Cardiac fibroblast (primary cell): ENCODE measurements at regions not wholly inside any gene's neighbourhood (a gene's known extent, or its start where the extent isn't known, plus 50 kb on each side); places are given as distances from the start of the nearest gene placed in this dataset.

Experiments
- DNase-seq, 2 donors: peaks; one replicate each; pipeline versions ENCODE4 v3.0.0 to v3.0.0-alpha.2; 2010; ENCODE audit warnings: low read depth in 2 of 2
- H3K4me3 ChIP-seq, 2 donors: replicated peaks in 1 of 2; 1 replicate in 1 of 2; 2 replicates in 1 of 2; pipeline ENCODE4 v1.5.1; 2011; ENCODE audit warnings: low read depth in 2 of 2, low read length in 2 of 2, mild to moderate bottlenecking in 2 of 2, moderate library complexity in 1 of 2
- CTCF ChIP-seq: IDR thresholded peaks from one replicate; pipeline ENCODE4 v1.5.1; 2011; ENCODE audit warnings: low read depth, mild to moderate bottlenecking, low read length, inconsistent platforms

GRCh38 chr3:84128024-84128423, 830.8 kb upstream of the CADM2 start:
- H3K4me3 ChIP-seq: no peak overlapping the region
- TF ChIP-seq CTCF: no peak
- no peak for DNase-seq

GRCh38 chr3:84136425-84136824, 822.4 kb upstream of the CADM2 start:
- no peak overlapping the region for H3K4me3 ChIP-seq
- TF ChIP-seq CTCF: no peak

GRCh38 chr3:84140631-84141030, 818.2 kb upstream of the CADM2 start:
- no peak overlapping the region for H3K4me3 ChIP-seq
- TF ChIP-seq CTCF: no peak
- no peak for DNase-seq

More at GRCh38 chr3:84136425-84136824, 822.4 kb upstream of the CADM2 start:
- no peak for DNase-seq

- H3K4me3 ChIP-seq: no peak overlapping the region
- DNase-seq: no peak
- no peak for TF ChIP-seq CTCF
These were observed 817.2 kb upstream of the CADM2 start for GRCh38 chr3:84141571-84141970.

GRCh38 chr3:84165328-84165727, 793.5 kb upstream of the CADM2 start:
- no peak overlapping the region for H3K4me3 ChIP-seq
- no peak for TF ChIP-seq CTCF
- DNase-seq: no peak

- no peak overlapping the region for H3K4me3 ChIP-seq
- no peak for TF ChIP-seq CTCF
- no peak for DNase-seq
These were observed 783.3 kb upstream of the CADM2 start for GRCh38 chr3:84175449-84175848.

GRCh38 chr3:84184937-84185336, 773.9 kb upstream of the CADM2 start:
- no peak overlapping the region for H3K4me3 ChIP-seq
- TF ChIP-seq CTCF: no peak
- DNase-seq: no peak
